SU-DHL-6 (cell line): ENCODE measurements at regions not wholly inside any gene's neighbourhood (a gene's known extent, or its start where the extent isn't known, plus 50 kb on each side); places are given as distances from the start of the nearest gene placed in this dataset.

Source experiments
- H2AFZ ChIP-seq: fragments of 200-600 bp; sonication (generic); 2 replicates; pipeline ENCODE4 v1.6.1; 2014; ENCODE audit warnings: low read depth, mild to moderate bottlenecking, moderate library complexity, mixed read lengths, antibody characterized with exemption, low read length; ENCODE audit not compliant: severe bottlenecking
- H3F3A ChIP-seq: fragments of 200-600 bp; shearing (Covaris generic); 2 replicates; pipeline ENCODE4 v1.6.0; 2016; ENCODE audit warnings: antibody characterized with exemption, mild to moderate bottlenecking; ENCODE audit not compliant: insufficient read depth
- H3K27ac ChIP-seq: fragments of 200-600 bp; sonication (generic); 2 replicates; pipeline ENCODE4 v1.5.1; 2016; ENCODE audit warnings: low read depth, mild to moderate bottlenecking, low read length, moderate library complexity, mixed read lengths
- H3K27me3 ChIP-seq: fragments of 200-600 bp; sonication (generic), shearing (Covaris generic); 2 replicates; pipeline ENCODE4 v1.6.0; 2014; ENCODE audit warnings: mild to moderate bottlenecking, low read length
- H3K36me3 ChIP-seq: fragments of 200-600 bp; sonication (generic); 2 replicates; pipeline ENCODE4 v1.6.1; 2014; ENCODE audit warnings: mild to moderate bottlenecking, low read length, mixed read lengths
- H3K4me2 ChIP-seq: fragments of 300-600, 200-600 bp; shearing (Covaris generic), sonication (generic); 2 replicates; pipeline ENCODE4 v1.6.0; 2014; ENCODE audit warnings: low read length, low read depth, mild to moderate bottlenecking; ENCODE audit not compliant: poor library complexity, severe bottlenecking
- H3K4me3 ChIP-seq: fragments of 200-600 bp; sonication (generic); 2 replicates; pipeline ENCODE4 v1.5.1; 2014; ENCODE audit warnings: antibody characterized with exemption, low read length, mild to moderate bottlenecking, mixed read lengths; ENCODE audit not compliant: insufficient read depth, poor library complexity, severe bottlenecking
- H3K79me2 ChIP-seq: fragments of 200-600 bp; sonication (generic); 2 replicates; pipeline ENCODE4 v1.6.1; 2014; ENCODE audit warnings: mild to moderate bottlenecking, low read length, moderate library complexity; ENCODE audit not compliant: insufficient read depth
- H3K9ac ChIP-seq: fragments of 200-600 bp; sonication (generic); 2 replicates; pipeline ENCODE4 v1.7.0; 2014; ENCODE audit warnings: mild to moderate bottlenecking, low read length
- H3K9me2 ChIP-seq: fragments of 200-600 bp; sonication (generic); replicated peaks from 2 replicates; pipeline ENCODE4 v1.6.1; 2014; ENCODE audit warnings: low read length; ENCODE audit not compliant: insufficient read depth
- H3K9me3 ChIP-seq: fragments of 200-600 bp; sonication (generic); 2 replicates; pipeline ENCODE4 v1.6.1; 2014; ENCODE audit warnings: low read length, mixed read lengths; ENCODE audit not compliant: insufficient read depth
- H4K20me1 ChIP-seq: fragments of 200-600 bp; sonication (generic); 2 replicates; pipeline ENCODE4 v1.6.1; 2014; ENCODE audit warnings: low read depth, mild to moderate bottlenecking, antibody characterized with exemption, low read length, moderate library complexity, mixed read lengths
- CTCF ChIP-seq: fragments of 200-600 bp; sonication (generic); IDR thresholded peaks from one replicate; pipeline ENCODE4 v1.5.1; 2017; ENCODE audit warnings: antibody characterized with exemption, mild to moderate bottlenecking, low read length, moderate library complexity; ENCODE audit not compliant: insufficient read depth, poor library complexity, severe bottlenecking
- EZH2phosphoT487 ChIP-seq: fragments of 200-600 bp; sonication (generic), shearing (Covaris generic); conservative IDR thresholded peaks from 2 replicates; pipeline ENCODE4 v1.6.1; 2018; ENCODE audit warnings: mild to moderate bottlenecking, antibody characterized with exemption, low read length, moderate library complexity, mixed read lengths

GRCh38 chr12:13380297-13380696 lies 183.8 kb downstream of the EMP1 start:
- H4K20me1 ChIP-seq, result no peaks in the 10 kb centered on the region
- H3K9me2 ChIP-seq, result no peaks in the 10 kb centered on the region
- H3K4me3 ChIP-seq, result no peak overlapping the region
- no peaks in the 10 kb centered on the region for H3K27me3 ChIP-seq
- H3K9ac ChIP-seq, result no peak overlapping the region
- no peak overlapping the region for H3K4me2 ChIP-seq
- H3K27ac ChIP-seq, result no peak overlapping the region
- no peaks in the 10 kb centered on the region for H3K79me2 ChIP-seq
- H3F3A ChIP-seq, result no peaks in the 10 kb centered on the region
- H2AFZ ChIP-seq, result no peak overlapping the region
- no peaks in the 10 kb centered on the region for H3K36me3 ChIP-seq
- TF ChIP-seq EZH2phosphoT487 (no peak), CTCF (no peak)
- no peaks in the 10 kb centered on the region for H3K9me3 ChIP-seq

- H3K27ac ChIP-seq, result no peak overlapping the region
- H3K79me2 ChIP-seq, result no peaks in the 10 kb centered on the region
- H3K4me2 ChIP-seq, result no peak overlapping the region
- no peak overlapping the region for H3K9ac ChIP-seq
- no peaks in the 10 kb centered on the region for H3K27me3 ChIP-seq
- H3K4me3 ChIP-seq, result no peak overlapping the region
- H3F3A ChIP-seq, result no peaks in the 10 kb centered on the region
- no peaks in the 10 kb centered on the region for H3K9me2 ChIP-seq
- H3K9me3 ChIP-seq, result no peaks in the 10 kb centered on the region
- H4K20me1 ChIP-seq, result no peaks in the 10 kb centered on the region
- H2AFZ ChIP-seq, result no peak overlapping the region
- TF ChIP-seq EZH2phosphoT487 (no peak), CTCF (no peak)
- H3K36me3 ChIP-seq, result no peaks in the 10 kb centered on the region
Observed at GRCh38 chr12:13379531-13380188, 183.1 kb downstream of the EMP1 start.

- no peaks in the 10 kb centered on the region for H3K36me3 ChIP-seq
- no peaks in the 10 kb centered on the region for H3F3A ChIP-seq
- no peaks in the 10 kb centered on the region for H3K9me3 ChIP-seq
- no peak for TF ChIP-seq EZH2phosphoT487
- TF ChIP-seq CTCF, result no peak
- H3K4me3 ChIP-seq, result no peak overlapping the region
- no peaks in the 10 kb centered on the region for H3K79me2 ChIP-seq
- H2AFZ ChIP-seq, result no peak overlapping the region
- no peak overlapping the region for H3K4me2 ChIP-seq
- H3K27me3 ChIP-seq, result no peaks in the 10 kb centered on the region
- H3K9ac ChIP-seq, result no peak overlapping the region
- no peaks in the 10 kb centered on the region for H4K20me1 ChIP-seq
- no peak overlapping the region for H3K27ac ChIP-seq
- H3K9me2 ChIP-seq, result no peaks in the 10 kb centered on the region
Observed at GRCh38 chr12:13377698-13378097, 181.2 kb downstream of the EMP1 start.
